IMR-90 (cell line): ENCODE measurements at regions not wholly inside any gene's neighbourhood (a gene's known extent, or its start where the extent isn't known, plus 50 kb on each side); places are given as distances from the start of the nearest gene placed in this dataset.
"Not testable (repeated sequence)": the region's sequence is repeated elsewhere in the genome, so short reads cannot be mapped to it uniquely, and the experiment has no call there.

Experiments used
- ATAC-seq: fragments of 200-7000 bp; cut with Tn5 transposase; 2 replicates; pipeline ENCODE4 v1.9.1; 2020; ENCODE audit warnings: low read depth, mild to moderate bottlenecking, moderate library complexity
- BruUV-seq: library from RNA; stranded (reverse); fragments of 400-500 nt; replicated peaks from 2 replicates; lab custom pipeline; 2021; lab: Mats Ljungman, UMichigan
- CTCF ChIA-PET: fragments of 300-600 bp; formaldehyde crosslinking; extraction: SDS; loops from one replicate; lab custom pipeline; 2021; ENCODE audit warnings: antibody characterized with exemption; lab: Yijun Ruan, JAX
- POLR2A ChIA-PET: fragments of 300-600 bp; sonication (Branson Sonifier 250); formaldehyde crosslinking; loops from one replicate; lab custom pipeline; 2022; ENCODE audit warnings: antibody characterized with exemption; ENCODE audit not compliant: unreplicated experiment; lab: Charles Lee
- DNase-seq: peaks from one replicate; pipeline ENCODE4 v3.0.0; 2013
- H2AFZ ChIP-seq: replicated peaks from 2 replicates; pipeline ENCODE3; 2013; ENCODE audit warnings: low read length, mild to moderate bottlenecking; ENCODE audit not compliant: poor library complexity
- H2AK5ac ChIP-seq: 2 replicates; pipeline ENCODE4 v1.6.1; 2013; ENCODE audit warnings: low read depth, low read length, inconsistent platforms
- H2AK9ac ChIP-seq: replicated peaks from 2 replicates; pipeline ENCODE3; 2013; ENCODE audit warnings: mild to moderate bottlenecking, low read depth, low read length, moderate library complexity; ENCODE audit not compliant: poor library complexity
- H2BK120ac ChIP-seq: 2 replicates; pipeline ENCODE4 v1.6.1; 2013; ENCODE audit warnings: low read depth, low read length, inconsistent platforms
- H2BK15ac ChIP-seq: 3 replicates; pipeline ENCODE4 v1.6.1; 2013; ENCODE audit warnings: low read depth, low read length, inconsistent platforms
- H2BK20ac ChIP-seq: 2 replicates; pipeline ENCODE4 v1.6.1; 2013; ENCODE audit warnings: low read depth, mild to moderate bottlenecking, inconsistent platforms, low read length, moderate library complexity
- H2BK5ac ChIP-seq: 2 replicates; pipeline ENCODE4 v1.6.1; 2013; ENCODE audit warnings: mild to moderate bottlenecking, low read depth, low read length, inconsistent platforms; ENCODE audit not compliant: poor library complexity, severe bottlenecking
- H3K14ac ChIP-seq: replicated peaks from 2 replicates; pipeline ENCODE4 v1.6.1; 2013; ENCODE audit warnings: low read depth, low read length, inconsistent platforms
- H3K18ac ChIP-seq: 2 replicates; pipeline ENCODE4 v1.6.1; 2013; ENCODE audit warnings: low read depth, low read length, control low read depth
- H3K23ac ChIP-seq: 2 replicates; pipeline ENCODE4 v1.6.1; 2013; ENCODE audit warnings: low read depth, low read length, inconsistent platforms
- H3K27ac ChIP-seq: 2 replicates; pipeline ENCODE4 v1.5.1; 2013; ENCODE audit warnings: mild to moderate bottlenecking, control low read depth, low read length; ENCODE audit not compliant: insufficient read depth
- H3K27me3 ChIP-seq: 2 replicates; pipeline ENCODE4 v1.6.1; 2013; ENCODE audit warnings: low read length; ENCODE audit not compliant: control insufficient read depth, insufficient read depth
- H3K36me3 ChIP-seq: 2 replicates; pipeline ENCODE4 v1.6.1; 2013; ENCODE audit warnings: low read length, mixed read lengths; ENCODE audit not compliant: control insufficient read depth, insufficient read depth
- H3K4ac ChIP-seq: 2 replicates; pipeline ENCODE4 v1.6.1; 2013; ENCODE audit warnings: low read depth, low read length, inconsistent platforms
- H3K4me1 ChIP-seq: 2 replicates; pipeline ENCODE4 v1.6.1; 2013; ENCODE audit warnings: low read length, mixed read lengths; ENCODE audit not compliant: control insufficient read depth, insufficient read depth
- H3K4me2 ChIP-seq: 2 replicates; pipeline ENCODE4 v1.6.1; 2013; ENCODE audit warnings: low read depth, mild to moderate bottlenecking, control low read depth, low read length, moderate library complexity
- H3K4me3 ChIP-seq: 2 replicates; pipeline ENCODE4 v1.5.1; 2013; ENCODE audit warnings: low read depth, mild to moderate bottlenecking, control low read depth, low read length, moderate library complexity; ENCODE audit not compliant: insufficient read depth
- H3K56ac ChIP-seq: 2 replicates; pipeline ENCODE4 v1.6.1; 2013; ENCODE audit warnings: low read length, inconsistent platforms; ENCODE audit not compliant: insufficient read depth; ENCODE audit errors: extremely low read depth
- H3K79me1 ChIP-seq, 2 experiments: 2 replicates each; pipeline ENCODE4 v1.6.1; 2013; ENCODE audit warnings: low read length in 2 of 2, inconsistent platforms in 1 of 2, low read depth in 1 of 2
- H3K9ac ChIP-seq: 2 replicates; pipeline ENCODE4 v1.6.1; 2013; ENCODE audit warnings: low read depth, low read length, control low read depth
- H3K9me1 ChIP-seq: 2 replicates; pipeline ENCODE4 v1.6.1; 2013; ENCODE audit warnings: low read length, inconsistent platforms; ENCODE audit not compliant: insufficient read depth
- H3K9me3 ChIP-seq: 2 replicates; pipeline ENCODE4 v1.6.1; 2013; ENCODE audit warnings: low read length; ENCODE audit not compliant: control insufficient read depth, insufficient read depth
- H4K20me1 ChIP-seq: 2 replicates; pipeline ENCODE4 v1.6.1; 2013; ENCODE audit warnings: low read length, inconsistent platforms; ENCODE audit not compliant: insufficient read depth
- H4K5ac ChIP-seq: 2 replicates; pipeline ENCODE4 v1.6.1; 2013; ENCODE audit warnings: mild to moderate bottlenecking, low read depth, low read length, control low read depth
- H4K8ac ChIP-seq, 2 experiments: 2 replicates each; pipeline ENCODE4 v1.6.1; 2013; ENCODE audit warnings: low read depth in 2 of 2, low read length in 2 of 2, control low read depth in 1 of 2, inconsistent platforms in 1 of 2
- H4K91ac ChIP-seq: 2 replicates; pipeline ENCODE4 v1.6.1; 2013; ENCODE audit warnings: low read depth, low read length, inconsistent platforms; ENCODE audit not compliant: insufficient read depth
- WGBS, 2 experiments: methylation state at CpG; one replicate each; pipeline versions ENCODE4 v1.1.5 to v1.1.7; 2013; ENCODE audit warnings: missing lambda C conversion rate in 2 of 2; ENCODE audit not compliant: insufficient read length in 1 of 2; ENCODE audit errors: extremely low coverage in 2 of 2; 5-methylcytosine and 5-hydroxymethylcytosine counted together
- dilution Hi-C: fragments of 300-500 bp; cut with HindIII; formaldehyde crosslinking; loops from one replicate; pipeline ENCODE4 v1.14.3; 2018; ENCODE audit warnings: low sequenced_read_pairs; ENCODE audit not compliant: unreplicated experiment
- in situ Hi-C: fragments of 300-500 bp; cut with MboI; formaldehyde crosslinking; loops from 3 replicates; pipeline ENCODE4 v1.14.3; 2019; ENCODE audit warnings: low sequenced_read_pairs, inconsistent platforms, mixed read lengths
- intact Hi-C: fragments of 100-400 bp; cut with micrococcal nuclease; formaldehyde crosslinking; loops from 2 replicates; pipeline ENCODE4 v1.10.0; 2022

- H3K4ac ChIP-seq, ATAC-seq, H2BK15ac ChIP-seq, H4K20me1 ChIP-seq, H3K14ac ChIP-seq, CTCF ChIA-PET, H4K5ac ChIP-seq, H3K23ac ChIP-seq, H2BK5ac ChIP-seq, H2AFZ ChIP-seq, H3K27me3 ChIP-seq, H3K27ac ChIP-seq, H3K79me1 ChIP-seq, H2AK5ac ChIP-seq, H3K4me2 ChIP-seq, H3K9me3 ChIP-seq, H2BK20ac ChIP-seq, H3K9me1 ChIP-seq, BruUV-seq, H2AK9ac ChIP-seq, H3K4me3 ChIP-seq, H4K91ac ChIP-seq, H3K9ac ChIP-seq, intact Hi-C loops, H3K18ac ChIP-seq, H3K4me1 ChIP-seq, DNase-seq, in situ Hi-C loops, H4K8ac ChIP-seq, POLR2A ChIA-PET, H3K56ac ChIP-seq, dilution Hi-C loops, H2BK120ac ChIP-seq: not testable (repeated sequence)
- H3K36me3 ChIP-seq: peaks cover 46% of the 10 kb centered on the region
- 100% methylated on average over 2 of the region's 4 CpGs; no CpG with 5 or more reads in 1 of the 2 experiments for WGBS, 2 experiments
These were observed 64.9 kb downstream of the PTPRS start for GRCh38 chr19:5275668-5276067.
